GM19438 (cell line): ENCODE measurements at regions not wholly inside any gene's neighbourhood (a gene's known extent, or its start where the extent isn't known, plus 50 kb on each side); places are given as distances from the start of the nearest gene placed in this dataset.

ENCODE experiments used
- ATAC-seq: cut with Tn5 transposase; IDR thresholded peaks from one replicate; pipeline ENCODE4 v1.9.1; 2021; ENCODE audit warnings: low read depth; ENCODE audit not compliant: unreplicated experiment

GRCh38 chr5:143695244-143695864 lies 116.6 kb upstream of the HMHB1 start:
- no peak for ATAC-seq

GRCh38 chr5:143694357-143694756 lies 117.6 kb upstream of the HMHB1 start:
- ATAC-seq: no peak

GRCh38 chr5:143693651-143694252 lies 118.2 kb upstream of the HMHB1 start:
- no peak for ATAC-seq

- no peak for ATAC-seq
Measured at GRCh38 chr5:143692342-143692741, 119.6 kb upstream of the HMHB1 start.

GRCh38 chr5:143691945-143692290 lies 120.0 kb upstream of the HMHB1 start:
- ATAC-seq: no peak

GRCh38 chr5:143691287-143691944 lies 120.5 kb upstream of the HMHB1 start:
- no peak for ATAC-seq

- no peak for ATAC-seq
Measured at GRCh38 chr5:143687604-143688003, 124.4 kb upstream of the HMHB1 start.

- ATAC-seq: no peak
Measured at GRCh38 chr5:143685246-143685815, 126.6 kb upstream of the HMHB1 start.

GRCh38 chr5:143683459-143683858 lies 128.5 kb upstream of the HMHB1 start:
- no peak for ATAC-seq

- no peak for ATAC-seq
Measured at GRCh38 chr5:143682929-143683386, 129.0 kb upstream of the HMHB1 start.

- no peak for ATAC-seq
Measured at GRCh38 chr5:143682246-143682905, 129.6 kb upstream of the HMHB1 start.

GRCh38 chr5:143680672-143681259 lies 131.2 kb upstream of the HMHB1 start:
- ATAC-seq: no peak

GRCh38 chr5:143679777-143680176 lies 132.2 kb upstream of the HMHB1 start:
- ATAC-seq: no peak

- ATAC-seq: no peak
Measured at GRCh38 chr5:143678148-143678905, 133.6 kb upstream of the HMHB1 start.

- no peak for ATAC-seq
Measured at GRCh38 chr5:143677403-143677802, 134.6 kb upstream of the HMHB1 start.

GRCh38 chr5:143676802-143677201 lies 135.2 kb upstream of the HMHB1 start:
- no peak for ATAC-seq

- ATAC-seq: no peak
Measured at GRCh38 chr5:143674469-143674786, 137.5 kb upstream of the HMHB1 start.

- ATAC-seq: no peak
Measured at GRCh38 chr5:143673676-143674468, 138.1 kb upstream of the HMHB1 start.

- no peak for ATAC-seq
Measured at GRCh38 chr5:143672806-143673205, 139.2 kb upstream of the HMHB1 start.
